ENCODE measurements at regions not wholly inside any gene's neighbourhood (a gene's known extent, or its start where the extent isn't known, plus 50 kb on each side); places are given as distances from the start of the nearest gene placed in this dataset.
"Not testable (repeated sequence)": the region's sequence is repeated elsewhere in the genome, so short reads cannot be mapped to it uniquely, and the experiment has no call there.

DNA sequence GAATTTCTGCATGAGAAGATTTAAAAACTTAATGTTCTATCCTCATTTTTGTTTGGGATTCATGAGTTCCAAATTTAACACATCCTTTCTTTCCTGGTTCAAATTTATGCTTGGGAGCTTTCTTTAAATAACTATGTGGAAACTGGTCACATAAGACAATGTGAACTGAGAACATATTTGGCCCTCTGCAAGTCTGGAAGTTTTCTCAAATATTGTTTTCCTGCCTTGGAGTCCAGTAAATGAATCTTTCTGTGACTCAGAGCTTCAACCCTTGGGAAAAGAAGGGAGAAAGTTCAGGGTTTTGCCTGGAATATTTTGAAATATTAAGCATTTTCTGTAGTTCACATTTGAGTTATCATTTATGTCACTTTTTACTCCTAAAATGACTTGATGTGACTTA, 559.0 kb upstream of the NRP1 start:
- DNase-seq, result no peak

DNA sequence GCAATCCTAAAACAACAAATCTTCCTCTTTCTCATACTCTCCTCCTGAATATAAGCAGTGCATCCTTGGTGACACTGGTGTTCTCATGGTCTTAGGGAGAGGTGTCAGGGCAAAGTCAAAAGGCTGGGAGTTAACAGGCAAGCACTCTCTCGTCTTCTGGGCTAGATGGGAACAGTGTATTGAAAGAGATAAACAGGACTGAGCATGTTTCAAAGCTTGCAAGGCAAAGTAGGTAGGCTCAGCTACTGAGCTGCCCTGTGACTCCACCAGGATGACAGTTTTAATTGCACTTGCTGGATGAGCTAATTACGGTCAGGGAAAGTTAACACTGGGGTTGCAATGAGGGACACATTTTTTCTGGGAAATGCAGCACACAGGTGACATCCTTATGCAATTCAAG, 554.9 kb upstream of the NRP1 start:
- DNase-seq, result no peak

DNA sequence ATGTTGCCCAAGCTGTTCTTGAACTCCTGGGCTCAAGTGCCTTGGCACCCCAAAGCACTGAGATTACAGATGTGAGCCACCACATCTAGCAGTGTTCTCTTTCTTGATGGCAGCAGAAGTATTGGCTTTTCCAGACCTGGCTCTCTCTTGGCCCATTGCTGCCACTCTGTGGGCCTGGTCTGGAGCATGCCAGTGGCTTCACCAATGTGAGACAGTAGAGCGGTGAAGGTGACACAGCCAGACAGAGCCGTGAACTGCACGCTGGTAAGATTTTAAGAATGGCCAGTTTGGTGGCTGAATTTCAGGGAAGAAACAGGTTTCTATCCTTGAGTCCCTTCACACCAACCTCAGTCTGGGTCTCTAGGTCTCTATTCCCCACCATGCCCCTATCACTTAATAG, 552.7 kb upstream of the NRP1 start:
- DNase-seq, result no peak

DNA sequence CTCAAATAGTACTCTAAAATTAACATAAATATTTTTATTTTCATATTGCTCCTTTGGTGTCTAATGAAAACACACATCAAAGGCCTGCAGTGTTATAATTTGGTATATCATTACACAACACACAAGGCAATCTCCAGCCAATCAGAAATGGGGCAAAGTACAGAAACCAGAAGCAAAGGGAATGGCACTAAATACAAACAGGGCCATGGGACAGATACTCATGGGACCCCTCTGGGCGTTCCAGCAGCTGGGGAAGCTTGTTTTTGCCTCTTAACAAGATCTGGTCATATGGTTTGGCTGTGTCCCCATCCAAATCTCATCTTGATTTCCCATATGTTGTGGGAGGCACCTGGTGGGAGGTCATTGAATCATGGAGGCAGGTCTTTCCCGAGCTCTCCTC, 551.8 kb upstream of the NRP1 start:
- no peak for DNase-seq

- DNase-seq, result no peak
These were observed 550.1 kb upstream of the NRP1 start for GRCh38 chr10:33884604-33885003.

DNA sequence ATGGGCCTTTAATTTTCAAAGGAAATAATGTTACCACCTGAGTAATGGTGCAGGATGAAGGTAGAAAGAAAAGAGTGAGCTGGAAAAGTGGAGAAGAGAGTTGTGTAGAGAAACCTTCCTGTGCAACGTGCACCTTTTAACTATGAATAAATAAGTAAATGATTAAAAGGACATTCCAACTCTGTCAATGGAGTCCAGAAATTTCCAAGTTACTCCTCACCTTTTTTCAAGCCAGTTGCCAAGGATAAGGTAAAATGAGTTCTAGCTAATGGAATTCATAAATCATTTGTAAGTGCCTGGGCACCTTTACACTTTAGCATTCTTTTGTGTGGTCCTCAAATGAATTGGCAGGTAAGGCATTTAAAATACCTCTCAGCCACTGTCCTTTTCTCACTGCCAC, 549.4 kb upstream of the NRP1 start:
- DNase-seq, result no peak

DNA sequence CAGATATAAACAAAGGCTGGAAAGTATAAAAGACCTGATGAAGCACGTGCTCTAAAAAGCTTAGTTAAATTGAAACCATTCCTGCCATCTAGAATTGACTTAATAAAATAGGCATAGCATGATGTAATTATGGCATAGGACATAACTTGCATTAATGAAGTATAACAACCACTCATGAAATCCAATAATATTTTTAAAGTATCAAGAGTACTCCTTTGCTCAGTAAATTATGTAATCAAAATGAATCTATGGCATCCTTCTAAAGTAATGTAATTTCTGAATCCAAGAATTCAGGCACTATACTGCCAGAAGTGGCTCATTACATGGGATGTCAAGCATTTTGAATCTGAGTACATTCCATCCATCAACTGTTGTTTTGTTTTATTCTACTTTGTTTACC, 548.5 kb upstream of the NRP1 start:
- DNase-seq, result no peak

- no peak for DNase-seq
These were observed 545.8 kb upstream of the NRP1 start for GRCh38 chr10:33880291-33880690.

DNA sequence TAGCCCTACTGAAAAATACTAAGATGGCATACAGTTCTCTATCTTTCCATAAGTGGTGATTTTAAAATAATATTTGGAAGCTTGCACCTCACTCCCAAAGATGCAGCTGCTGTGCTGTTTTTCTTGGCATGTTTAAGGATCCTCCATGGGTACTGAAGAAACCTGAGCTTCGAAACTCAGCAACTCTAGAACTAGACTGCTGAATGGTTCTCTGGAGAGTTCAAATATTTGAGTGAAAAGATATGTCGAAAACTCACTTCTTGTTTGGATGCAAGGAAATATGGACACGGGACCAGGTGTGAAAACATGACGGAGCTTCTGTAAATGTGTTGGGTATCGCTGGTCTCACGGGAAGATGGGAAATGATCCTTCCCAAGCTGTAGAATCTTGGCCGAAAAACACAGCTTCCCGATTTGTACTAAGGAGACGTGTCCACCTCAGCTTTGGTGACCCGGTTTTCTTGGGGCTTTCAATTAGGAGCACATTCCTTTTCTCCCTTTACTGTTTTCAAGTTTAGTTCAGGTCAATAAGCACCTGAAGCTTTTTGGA, 543.8 kb upstream of the NRP1 start:
- DNase-seq, result no peak

GRCh38 chr10:33876584-33877400, 542.3 kb upstream of the NRP1 start:
- DNase-seq, result no peak

- DNase-seq, result no peak
These were observed 541.6 kb upstream of the NRP1 start for GRCh38 chr10:33875924-33876583.

DNA sequence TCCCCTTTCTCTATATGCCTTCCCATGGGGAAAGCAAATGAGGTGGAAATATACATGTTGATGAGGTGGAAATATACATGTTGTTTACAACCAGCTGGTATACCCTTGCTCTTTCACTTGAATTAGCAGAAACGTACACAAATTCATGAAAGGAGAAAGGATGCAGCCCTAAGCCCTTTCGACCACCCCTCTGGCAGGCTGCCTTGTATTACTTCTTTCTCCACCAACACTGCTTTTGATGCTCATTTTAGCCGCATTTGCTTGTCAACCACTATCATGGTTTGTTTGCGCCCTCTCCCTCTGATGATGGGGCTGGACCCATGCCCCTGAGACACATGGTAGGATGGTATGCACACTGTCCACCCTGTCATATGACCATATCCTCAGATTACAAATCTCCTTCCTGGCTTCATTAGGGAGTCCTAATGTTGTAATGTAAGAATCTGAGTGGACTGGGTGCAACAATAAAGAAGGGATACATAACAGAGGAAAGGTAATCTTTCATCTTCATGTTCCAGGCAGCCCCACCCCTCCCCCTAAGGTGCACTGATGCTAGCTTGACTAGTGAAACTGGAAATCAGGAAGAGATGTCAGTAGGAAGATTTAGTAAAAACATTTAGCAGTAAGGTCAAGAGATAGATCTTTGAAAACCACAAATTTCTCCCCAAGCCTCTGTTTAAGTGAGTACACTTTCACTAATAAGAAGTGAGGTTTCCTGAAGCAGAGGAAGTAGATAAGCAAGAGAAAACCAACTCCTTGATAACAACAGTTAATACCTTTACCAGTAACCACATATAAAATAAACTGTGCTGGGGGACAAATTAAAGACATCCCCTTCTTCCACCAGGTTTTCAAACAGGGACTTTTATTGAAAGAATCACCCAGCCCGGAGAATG, 536.8 kb upstream of the NRP1 start:
- no peak for DNase-seq

DNA sequence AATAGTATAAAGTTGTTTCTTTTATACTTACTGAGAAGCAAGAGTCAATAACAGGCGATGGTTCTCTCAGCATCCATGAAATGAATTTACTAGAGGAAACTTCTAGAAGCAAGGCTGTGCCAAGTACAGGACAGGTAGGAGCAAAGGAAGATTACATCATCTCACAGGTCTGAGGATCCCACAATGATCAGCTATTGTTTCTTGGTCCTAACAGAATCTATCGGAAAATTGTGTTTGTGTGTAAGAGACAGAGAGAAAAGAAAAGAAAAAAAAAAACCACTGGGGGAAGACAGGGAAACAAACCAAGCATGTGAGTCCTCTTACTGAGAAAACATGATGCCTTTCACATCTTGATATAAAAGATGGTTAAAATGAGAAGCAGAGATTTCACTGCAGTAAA, 535.0 kb upstream of the NRP1 start:
- no peak for DNase-seq

DNA sequence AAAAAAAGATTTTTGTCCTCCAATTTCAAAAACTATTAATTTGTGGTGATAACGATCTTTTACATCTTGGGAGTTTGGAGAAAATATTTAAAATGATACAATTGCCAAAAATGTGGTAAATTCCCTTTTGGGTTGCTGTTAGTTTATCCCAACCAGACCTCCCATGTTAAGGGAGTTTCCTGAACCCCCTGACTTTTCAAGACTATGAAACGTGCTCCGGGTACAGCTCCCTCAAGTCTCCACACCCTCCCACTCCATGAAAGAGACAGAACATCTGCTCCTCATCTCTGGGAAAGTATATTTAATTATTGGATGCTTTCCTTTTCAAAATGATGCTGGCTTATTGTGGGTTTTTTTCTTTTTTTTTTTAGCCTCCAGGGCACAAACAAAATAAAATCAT, 534.6 kb upstream of the NRP1 start:
- no peak for DNase-seq

- DNase-seq, result not testable (repeated sequence)
These were observed 532.8 kb upstream of the NRP1 start for GRCh38 chr10:33867199-33867789.

DNA sequence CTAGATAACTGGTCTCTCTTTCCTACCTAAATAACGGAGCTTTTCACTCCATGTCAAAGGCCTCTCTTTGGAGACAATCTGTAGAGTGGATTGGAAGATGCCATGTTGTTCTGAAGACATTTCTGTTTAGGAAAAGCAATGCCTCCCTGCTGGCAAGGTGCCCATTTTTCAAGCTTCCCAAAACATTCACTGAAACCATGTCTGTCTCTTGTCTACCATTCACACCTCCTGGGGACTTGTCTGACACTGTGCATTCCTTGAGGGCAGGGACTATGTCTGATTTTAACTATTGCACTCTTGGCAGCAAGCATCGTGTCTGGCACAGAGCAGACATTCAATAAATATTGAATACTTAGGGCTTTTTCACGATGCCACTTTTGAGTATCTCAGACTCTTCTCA, 528.9 kb upstream of the NRP1 start:
- DNase-seq, result no peak

- no peak for DNase-seq
These were observed 528.2 kb upstream of the NRP1 start for GRCh38 chr10:33862536-33863105.

DNA sequence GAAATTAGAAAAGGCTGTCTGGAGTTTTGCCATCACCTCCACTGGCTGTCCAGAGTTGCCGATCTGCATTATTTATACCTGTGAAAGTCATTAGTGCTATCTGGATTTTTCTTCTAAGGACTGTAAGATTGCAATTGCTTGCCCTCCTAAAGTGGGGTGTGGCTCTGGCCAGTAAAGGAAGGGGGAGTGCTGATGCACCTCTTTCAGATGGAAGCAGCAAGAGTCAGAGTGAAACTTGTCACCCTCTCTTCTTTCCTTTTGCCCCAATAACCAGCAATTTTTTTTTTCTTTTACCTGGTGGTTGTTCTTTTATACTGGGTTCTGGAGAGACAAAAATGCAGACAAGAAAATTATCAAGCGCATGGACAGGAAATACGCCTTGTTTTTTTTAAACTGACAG, 527.4 kb upstream of the NRP1 start:
- no peak for DNase-seq

DNA sequence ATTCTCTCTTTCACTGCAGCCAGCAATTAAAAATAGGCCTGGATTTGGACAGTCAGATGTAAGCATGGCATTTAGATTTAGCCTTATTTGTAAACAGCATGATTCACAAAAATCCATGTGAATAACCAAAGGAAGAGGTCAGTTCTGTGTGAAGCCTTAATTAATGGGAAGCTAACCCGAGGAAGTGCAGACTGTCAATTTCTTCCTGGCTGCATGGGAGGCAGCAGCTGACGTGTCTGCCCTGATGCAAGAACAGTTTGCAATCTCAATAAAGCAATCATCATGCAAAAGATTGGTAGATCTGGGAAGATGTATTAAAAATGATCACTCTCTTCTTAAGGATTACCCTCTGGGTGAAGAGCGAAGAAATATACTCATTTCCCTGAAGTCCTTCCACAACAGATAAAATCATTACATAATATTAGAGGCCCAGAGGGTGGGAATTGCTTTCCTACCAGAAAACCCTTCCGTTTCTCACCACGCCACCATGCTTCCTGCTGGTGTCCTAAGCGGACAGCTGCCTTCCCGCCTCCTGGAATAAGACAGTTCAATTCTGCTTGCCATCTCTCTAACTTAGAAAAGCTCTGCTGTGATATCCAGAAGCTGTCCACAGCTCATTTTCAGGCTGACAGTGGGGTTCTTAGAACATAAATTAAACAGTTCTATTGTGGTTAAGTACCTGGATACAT, 526.7 kb upstream of the NRP1 start:
- DNase-seq, result no peak

GRCh38 chr10:33860552-33860951, 526.1 kb upstream of the NRP1 start:
- DNase-seq, result no peak

DNA sequence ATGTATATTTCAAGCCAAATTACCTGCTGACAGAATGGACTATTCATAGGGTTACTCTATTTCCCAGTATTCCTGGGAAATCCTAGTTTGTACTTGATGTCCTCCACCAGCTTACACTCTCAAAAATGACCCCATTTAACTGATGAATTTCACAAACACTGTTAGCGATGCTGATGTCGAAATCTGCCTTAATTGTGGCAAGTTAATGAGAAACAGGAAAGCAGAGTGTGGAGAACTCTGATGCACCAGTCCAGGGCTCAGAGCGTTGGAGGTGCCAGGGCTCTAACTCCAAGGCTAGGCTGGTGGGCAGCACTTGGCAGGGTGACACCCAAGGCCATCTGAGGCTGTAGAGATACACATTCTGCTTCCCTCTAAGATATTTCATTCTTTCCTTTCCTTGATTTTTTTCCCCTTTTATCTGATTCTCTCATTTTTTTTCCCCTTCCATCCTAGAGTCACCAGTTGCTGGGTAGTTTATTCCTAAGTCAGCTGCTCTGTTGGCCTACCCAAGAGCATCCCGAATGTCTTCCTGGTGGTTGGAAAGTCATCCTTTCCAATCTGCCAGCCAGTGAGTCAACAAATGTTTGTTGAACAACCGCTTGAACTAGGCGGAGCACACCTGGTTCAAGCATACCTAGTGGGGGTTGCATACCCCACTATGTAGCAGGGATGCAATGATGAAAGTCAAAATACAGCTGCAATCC, 525.0 kb upstream of the NRP1 start:
- no peak for DNase-seq

Data from COR-L47 (cell line).